Retinal pigment epithelial cell (primary cell): ENCODE measurements at regions not wholly inside any gene's neighbourhood (a gene's known extent, or its start where the extent isn't known, plus 50 kb on each side); places are given as distances from the start of the nearest gene placed in this dataset.

Experiments
- DNase-seq: peaks from one replicate; pipeline ENCODE4 v3.0.0-alpha.2; 2010; ENCODE audit warnings: low read depth
- H3K4me3 ChIP-seq: 2 replicates; pipeline ENCODE4 v1.5.1; 2011; ENCODE audit warnings: mild to moderate bottlenecking, low read length, control low read depth, moderate library complexity
- CTCF ChIP-seq: conservative IDR thresholded peaks from 2 replicates; pipeline ENCODE4 v1.5.1; 2011; ENCODE audit warnings: low read depth, low read length, control low read depth, inconsistent platforms

GRCh38 chr11:129719037-129719436, 96.6 kb upstream of the TMEM45B start:
- DNase-seq = no peak
- no peak overlapping the region for H3K4me3 ChIP-seq
- no peak for TF ChIP-seq CTCF

GRCh38 chr11:129720156-129720555, 95.5 kb upstream of the TMEM45B start:
- no peak for DNase-seq
- TF ChIP-seq CTCF = no peak
- H3K4me3 ChIP-seq = no peak overlapping the region

GRCh38 chr11:129720994-129721393, 94.7 kb upstream of the TMEM45B start:
- no peak for TF ChIP-seq CTCF
- DNase-seq = no peak
- no peak overlapping the region for H3K4me3 ChIP-seq

GRCh38 chr11:129721685-129722084, 94.0 kb upstream of the TMEM45B start:
- DNase-seq = no peak
- TF ChIP-seq CTCF = no peak
- no peak overlapping the region for H3K4me3 ChIP-seq

- TF ChIP-seq CTCF = no peak
- DNase-seq = no peak
- H3K4me3 ChIP-seq = no peak overlapping the region
These were observed 93.1 kb upstream of the TMEM45B start for GRCh38 chr11:129722529-129722928.

- TF ChIP-seq CTCF = no peak
- no peak overlapping the region for H3K4me3 ChIP-seq
- DNase-seq = no peak
These were observed 92.4 kb upstream of the TMEM45B start for GRCh38 chr11:129723146-129723760.

GRCh38 chr11:129723761-129724162, 91.9 kb upstream of the TMEM45B start:
- TF ChIP-seq CTCF = no peak
- no peak for DNase-seq
- H3K4me3 ChIP-seq = no peak overlapping the region
